GM23338 (cell line): ENCODE measurements at regions not wholly inside any gene's neighbourhood (a gene's known extent, or its start where the extent isn't known, plus 50 kb on each side); places are given as distances from the start of the nearest gene placed in this dataset.

Experiments
- ATAC-seq: fragments of 200-7000 bp; cut with Tn5 transposase; 3 replicates; pipeline ENCODE4 v1.9.1; 2020
- DNase-seq: peaks from one replicate; pipeline ENCODE4 v3.0.0-alpha.2; 2015; ENCODE audit warnings: low spot score
- H2AFZ ChIP-seq: fragments of 200-600 bp; sonication (generic); 2 replicates; pipeline ENCODE4 v1.8.0; 2016; ENCODE audit warnings: antibody characterized with exemption, mild to moderate bottlenecking, moderate library complexity
- H3F3A ChIP-seq: fragments of 200-600 bp; sonication (generic); replicated peaks from 2 replicates; pipeline ENCODE4 v1.8.0; 2017; ENCODE audit warnings: antibody characterized with exemption, mixed run types, low read depth
- H3K27ac ChIP-seq: fragments of 200-600 bp; sonication (generic); 2 replicates; pipeline ENCODE4 v1.6.1; 2016; ENCODE audit warnings: low read depth
- H3K27me3 ChIP-seq: fragments of 200-600 bp; sonication (generic); 2 replicates; pipeline ENCODE4 v1.8.0; 2016; ENCODE audit warnings: mild to moderate bottlenecking, mixed run types, moderate library complexity; ENCODE audit not compliant: insufficient read depth
- H3K36me3 ChIP-seq: fragments of 200-600 bp; sonication (generic); 2 replicates; pipeline ENCODE4 v1.8.0; 2016; ENCODE audit warnings: mild to moderate bottlenecking; ENCODE audit not compliant: insufficient read depth
- H3K4me1 ChIP-seq: fragments of 200-600 bp; sonication (generic); 2 replicates; pipeline ENCODE4 v1.8.0; 2016; ENCODE audit warnings: mild to moderate bottlenecking, moderate library complexity; ENCODE audit not compliant: insufficient read depth
- H3K4me2 ChIP-seq: fragments of 200-600 bp; sonication (generic); 2 replicates; pipeline ENCODE4 v1.7.1; 2017; ENCODE audit warnings: mixed run types
- H3K4me3 ChIP-seq: fragments of 200-600 bp; sonication (generic); 2 replicates; pipeline ENCODE4 v1.6.1; 2016; ENCODE audit warnings: mixed run types
- H3K79me2 ChIP-seq: fragments of 200-600 bp; sonication (generic); replicated peaks from 2 replicates; pipeline ENCODE4 v1.8.0; 2017; ENCODE audit warnings: mild to moderate bottlenecking; ENCODE audit not compliant: insufficient read depth
- H3K9me2 ChIP-seq: fragments of 200-600 bp; sonication (generic); 2 replicates; pipeline ENCODE4 v1.8.0; 2017; ENCODE audit not compliant: insufficient read depth
- H4K20me1 ChIP-seq: fragments of 200-600 bp; sonication (generic); replicated peaks from 2 replicates; pipeline ENCODE4 v1.8.0; 2017; ENCODE audit warnings: mild to moderate bottlenecking; ENCODE audit not compliant: insufficient read depth
- H3K27ac Mint-ChIP-seq: 2 replicates; pipeline ENCODE4 v1.8.0; 2020; ENCODE audit warnings: inconsistent platforms, mild to moderate bottlenecking, moderate library complexity, mixed read lengths
- H3K27me3 Mint-ChIP-seq: 3 replicates; pipeline ENCODE4 v1.8.0; 2022; ENCODE audit warnings: low read depth, mild to moderate bottlenecking, moderate library complexity, mixed read lengths, inconsistent platforms; ENCODE audit not compliant: insufficient read depth, poor library complexity
- H3K36me3 Mint-ChIP-seq: 3 replicates; pipeline ENCODE4 v1.8.0; 2021; ENCODE audit warnings: low read depth, mild to moderate bottlenecking, inconsistent platforms, moderate library complexity, mixed read lengths
- H3K4me1 Mint-ChIP-seq: 3 replicates; pipeline ENCODE4 v1.8.0; 2020; ENCODE audit warnings: mild to moderate bottlenecking, inconsistent platforms, mixed read lengths
- H3K4me3 Mint-ChIP-seq: 3 replicates; pipeline ENCODE4 v1.8.0; 2021; ENCODE audit warnings: moderate library complexity, mild to moderate bottlenecking, inconsistent platforms, mixed read lengths
- H3K9me3 Mint-ChIP-seq: 3 replicates; pipeline ENCODE4 v1.8.0; 2020; ENCODE audit warnings: moderate library complexity, mild to moderate bottlenecking, inconsistent platforms, mixed read lengths
- CREB1 ChIP-seq: fragments of 250-450 bp; sonication (Bioruptor Pico); IDR thresholded peaks from 2 replicates; pipeline ENCODE4 v1.5.0; 2020; ENCODE audit warnings: low read depth, mild to moderate bottlenecking, moderate library complexity
- EZH2 ChIP-seq: fragments of 200-600 bp; sonication (generic); IDR thresholded peaks from one replicate; pipeline ENCODE4 v1.8.0; 2017; ENCODE audit warnings: antibody characterized with exemption, mild to moderate bottlenecking, low read depth; ENCODE audit not compliant: unreplicated experiment
- ZNF331 ChIP-seq: fragments of 250-450 bp; sonication (Bioruptor Pico); IDR thresholded peaks from 2 replicates; pipeline ENCODE4 v1.5.0; 2020; ENCODE audit warnings: low read depth, mild to moderate bottlenecking, moderate library complexity
- TF ChIP-seq, protein P1 (sequence below): fragments of 250-450 bp; sonication (Bioruptor Pico); IDR thresholded peaks from 2 replicates; pipeline ENCODE4 v1.5.0; 2020; ENCODE audit warnings: mild to moderate bottlenecking, moderate library complexity
- TF ChIP-seq, protein P2 (sequence below), 2 experiments: fragments of 200-600 bp in 1 of 2; sonication (generic) in 1 of 2; conservative IDR thresholded peaks; 2 replicates each; pipeline versions ENCODE4 v1.5.1 to v1.6.1; 2016 to 2017; ENCODE audit warnings: antibody characterized with exemption in 2 of 2, low read depth in 2 of 2, mild to moderate bottlenecking in 2 of 2, moderate library complexity in 1 of 2

DNA sequence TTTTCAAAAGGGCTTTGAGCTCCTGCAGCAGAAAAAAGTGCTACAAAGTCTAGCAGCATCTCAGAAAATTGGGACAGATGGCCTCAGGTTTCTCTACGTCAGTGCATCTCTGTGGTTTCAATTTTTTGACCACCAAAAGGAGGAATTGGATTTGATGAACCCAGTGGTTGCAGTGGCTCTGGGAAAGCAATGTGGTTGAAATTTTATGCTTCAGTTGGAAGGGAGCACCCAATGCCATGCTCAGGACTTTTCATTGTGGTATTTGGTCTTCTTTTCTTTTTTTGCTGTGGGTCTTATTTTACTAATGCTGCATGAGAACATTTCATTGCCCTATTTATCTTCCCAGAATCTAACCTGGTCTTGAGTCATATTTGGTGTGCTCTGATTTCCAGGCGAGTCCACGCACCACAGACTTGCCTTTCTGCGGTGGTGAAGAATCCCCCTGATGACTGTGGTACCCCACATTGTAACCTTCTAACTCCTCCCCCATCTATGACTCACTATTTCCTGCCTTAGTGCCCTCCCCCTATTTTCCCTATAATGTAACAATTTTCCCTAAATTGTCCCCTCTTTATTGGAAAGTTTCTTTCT lies 56.7 kb downstream of the S1PR1 start:
- TF ChIP-seq CREB1 (CRISPR knock-in tag) = no peak
- TF ChIP-seq, protein P1, sequence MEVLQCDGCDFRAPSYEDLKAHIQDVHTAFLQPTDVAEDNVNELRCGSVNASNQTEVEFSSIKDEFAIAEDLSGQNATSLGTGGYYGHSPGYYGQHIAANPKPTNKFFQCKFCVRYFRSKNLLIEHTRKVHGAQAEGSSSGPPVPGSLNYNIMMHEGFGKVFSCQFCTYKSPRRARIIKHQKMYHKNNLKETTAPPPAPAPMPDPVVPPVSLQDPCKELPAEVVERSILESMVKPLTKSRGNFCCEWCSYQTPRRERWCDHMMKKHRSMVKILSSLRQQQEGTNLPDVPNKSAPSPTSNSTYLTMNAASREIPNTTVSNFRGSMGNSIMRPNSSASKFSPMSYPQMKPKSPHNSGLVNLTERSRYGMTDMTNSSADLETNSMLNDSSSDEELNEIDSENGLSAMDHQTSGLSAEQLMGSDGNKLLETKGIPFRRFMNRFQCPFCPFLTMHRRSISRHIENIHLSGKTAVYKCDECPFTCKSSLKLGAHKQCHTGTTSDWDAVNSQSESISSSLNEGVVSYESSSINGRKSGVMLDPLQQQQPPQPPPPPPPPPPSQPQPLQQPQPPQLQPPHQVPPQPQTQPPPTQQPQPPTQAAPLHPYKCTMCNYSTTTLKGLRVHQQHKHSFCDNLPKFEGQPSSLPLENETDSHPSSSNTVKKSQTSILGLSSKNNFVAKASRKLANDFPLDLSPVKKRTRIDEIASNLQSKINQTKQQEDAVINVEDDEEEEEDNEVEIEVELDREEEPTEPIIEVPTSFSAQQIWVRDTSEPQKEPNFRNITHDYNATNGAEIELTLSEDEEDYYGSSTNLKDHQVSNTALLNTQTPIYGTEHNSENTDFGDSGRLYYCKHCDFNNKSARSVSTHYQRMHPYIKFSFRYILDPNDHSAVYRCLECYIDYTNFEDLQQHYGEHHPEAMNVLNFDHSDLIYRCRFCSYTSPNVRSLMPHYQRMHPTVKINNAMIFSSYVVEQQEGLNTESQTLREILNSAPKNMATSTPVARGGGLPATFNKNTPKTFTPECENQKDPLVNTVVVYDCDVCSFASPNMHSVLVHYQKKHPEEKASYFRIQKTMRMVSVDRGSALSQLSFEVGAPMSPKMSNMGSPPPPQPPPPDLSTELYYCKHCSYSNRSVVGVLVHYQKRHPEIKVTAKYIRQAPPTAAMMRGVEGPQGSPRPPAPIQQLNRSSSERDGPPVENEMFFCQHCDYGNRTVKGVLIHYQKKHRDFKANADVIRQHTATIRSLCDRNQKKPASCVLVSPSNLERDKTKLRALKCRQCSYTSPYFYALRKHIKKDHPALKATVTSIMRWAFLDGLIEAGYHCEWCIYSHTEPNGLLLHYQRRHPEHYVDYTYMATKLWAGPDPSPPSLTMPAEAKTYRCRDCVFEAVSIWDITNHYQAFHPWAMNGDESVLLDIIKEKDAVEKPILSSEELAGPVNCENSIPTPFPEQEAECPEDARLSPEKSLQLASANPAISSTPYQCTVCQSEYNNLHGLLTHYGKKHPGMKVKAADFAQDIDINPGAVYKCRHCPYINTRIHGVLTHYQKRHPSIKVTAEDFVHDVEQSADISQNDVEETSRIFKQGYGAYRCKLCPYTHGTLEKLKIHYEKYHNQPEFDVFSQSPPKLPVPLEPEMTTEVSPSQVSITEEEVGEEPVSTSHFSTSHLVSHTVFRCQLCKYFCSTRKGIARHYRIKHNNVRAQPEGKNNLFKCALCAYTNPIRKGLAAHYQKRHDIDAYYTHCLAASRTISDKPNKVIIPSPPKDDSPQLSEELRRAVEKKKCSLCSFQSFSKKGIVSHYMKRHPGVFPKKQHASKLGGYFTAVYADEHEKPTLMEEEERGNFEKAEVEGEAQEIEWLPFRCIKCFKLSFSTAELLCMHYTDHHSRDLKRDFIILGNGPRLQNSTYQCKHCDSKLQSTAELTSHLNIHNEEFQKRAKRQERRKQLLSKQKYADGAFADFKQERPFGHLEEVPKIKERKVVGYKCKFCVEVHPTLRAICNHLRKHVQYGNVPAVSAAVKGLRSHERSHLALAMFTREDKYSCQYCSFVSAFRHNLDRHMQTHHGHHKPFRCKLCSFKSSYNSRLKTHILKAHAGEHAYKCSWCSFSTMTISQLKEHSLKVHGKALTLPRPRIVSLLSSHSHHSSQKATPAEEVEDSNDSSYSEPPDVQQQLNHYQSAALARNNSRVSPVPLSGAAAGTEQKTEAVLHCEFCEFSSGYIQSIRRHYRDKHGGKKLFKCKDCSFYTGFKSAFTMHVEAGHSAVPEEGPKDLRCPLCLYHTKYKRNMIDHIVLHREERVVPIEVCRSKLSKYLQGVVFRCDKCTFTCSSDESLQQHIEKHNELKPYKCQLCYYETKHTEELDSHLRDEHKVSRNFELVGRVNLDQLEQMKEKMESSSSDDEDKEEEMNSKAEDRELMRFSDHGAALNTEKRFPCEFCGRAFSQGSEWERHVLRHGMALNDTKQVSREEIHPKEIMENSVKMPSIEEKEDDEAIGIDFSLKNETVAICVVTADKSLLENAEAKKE (CRISPR knock-in tag) = no peak
- TF ChIP-seq, protein P2, sequence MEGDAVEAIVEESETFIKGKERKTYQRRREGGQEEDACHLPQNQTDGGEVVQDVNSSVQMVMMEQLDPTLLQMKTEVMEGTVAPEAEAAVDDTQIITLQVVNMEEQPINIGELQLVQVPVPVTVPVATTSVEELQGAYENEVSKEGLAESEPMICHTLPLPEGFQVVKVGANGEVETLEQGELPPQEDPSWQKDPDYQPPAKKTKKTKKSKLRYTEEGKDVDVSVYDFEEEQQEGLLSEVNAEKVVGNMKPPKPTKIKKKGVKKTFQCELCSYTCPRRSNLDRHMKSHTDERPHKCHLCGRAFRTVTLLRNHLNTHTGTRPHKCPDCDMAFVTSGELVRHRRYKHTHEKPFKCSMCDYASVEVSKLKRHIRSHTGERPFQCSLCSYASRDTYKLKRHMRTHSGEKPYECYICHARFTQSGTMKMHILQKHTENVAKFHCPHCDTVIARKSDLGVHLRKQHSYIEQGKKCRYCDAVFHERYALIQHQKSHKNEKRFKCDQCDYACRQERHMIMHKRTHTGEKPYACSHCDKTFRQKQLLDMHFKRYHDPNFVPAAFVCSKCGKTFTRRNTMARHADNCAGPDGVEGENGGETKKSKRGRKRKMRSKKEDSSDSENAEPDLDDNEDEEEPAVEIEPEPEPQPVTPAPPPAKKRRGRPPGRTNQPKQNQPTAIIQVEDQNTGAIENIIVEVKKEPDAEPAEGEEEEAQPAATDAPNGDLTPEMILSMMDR (conservative IDR thresholded peaks at IDR 0.05; ENCODE audit: low read depth in 2 of 2) = no peak
- TF ChIP-seq ZNF331 = no peak
- no peak for TF ChIP-seq EZH2
- Histone ChIP-seq H3K4me3 (no peak overlapping the region), H3K4me1 (peaks cover 8% of the 10 kb centered on the region), H4K20me1 (no peaks in the 10 kb centered on the region), H3K79me2 (no peaks in the 10 kb centered on the region), H2AFZ (peak overlapping the region; percentile 78; the same call in 1 of the 2 replicates), H3F3A (no peaks in the 10 kb centered on the region), H3K36me3 (no peaks in the 10 kb centered on the region), H3K27ac (no peak overlapping the region), H3K4me2 (no peak overlapping the region), H3K9me2 (no peaks in the 10 kb centered on the region), H3K27me3 (no peaks in the 10 kb centered on the region)
- H3K4me3 Mint-ChIP-seq = no peak overlapping the region
- ATAC-seq (no peak), DNase-seq (no peak)
- peak overlapping the region; percentile 42; the same call in 1 of the 2 replicates for H3K27ac Mint-ChIP-seq
- H3K4me1 Mint-ChIP-seq = peaks cover 19% of the 10 kb centered on the region
- H3K36me3 Mint-ChIP-seq = no peaks in the 10 kb centered on the region
- H3K9me3 Mint-ChIP-seq = no peaks in the 10 kb centered on the region
- H3K27me3 Mint-ChIP-seq = peaks cover 2% of the 10 kb centered on the region
